IMR-90 (cell line): ENCODE measurements at regions not wholly inside any gene's neighbourhood (a gene's known extent, or its start where the extent isn't known, plus 50 kb on each side); places are given as distances from the start of the nearest gene placed in this dataset.

ENCODE experiments used
- ATAC-seq: fragments of 200-7000 bp; cut with Tn5 transposase; 2 replicates; pipeline ENCODE4 v1.9.1; 2020; ENCODE audit warnings: low read depth, mild to moderate bottlenecking, moderate library complexity
- BruUV-seq: library from RNA; stranded (reverse); fragments of 400-500 nt; replicated peaks from 2 replicates; lab custom pipeline; 2021; lab: Mats Ljungman, UMichigan
- CTCF ChIA-PET: fragments of 300-600 bp; formaldehyde crosslinking; extraction: SDS; loops from one replicate; lab custom pipeline; 2021; ENCODE audit warnings: antibody characterized with exemption; lab: Yijun Ruan, JAX
- POLR2A ChIA-PET: fragments of 300-600 bp; sonication (Branson Sonifier 250); formaldehyde crosslinking; loops from one replicate; lab custom pipeline; 2022; ENCODE audit warnings: antibody characterized with exemption; ENCODE audit not compliant: unreplicated experiment; lab: Charles Lee
- DNase-seq: peaks from one replicate; pipeline ENCODE4 v3.0.0; 2013
- H2AFZ ChIP-seq: replicated peaks from 2 replicates; pipeline ENCODE3; 2013; ENCODE audit warnings: low read length, mild to moderate bottlenecking; ENCODE audit not compliant: poor library complexity
- H2AK5ac ChIP-seq: 2 replicates; pipeline ENCODE4 v1.6.1; 2013; ENCODE audit warnings: low read depth, low read length, inconsistent platforms
- H2AK9ac ChIP-seq: replicated peaks from 2 replicates; pipeline ENCODE3; 2013; ENCODE audit warnings: mild to moderate bottlenecking, low read depth, low read length, moderate library complexity; ENCODE audit not compliant: poor library complexity
- H2BK120ac ChIP-seq: 2 replicates; pipeline ENCODE4 v1.6.1; 2013; ENCODE audit warnings: low read depth, low read length, inconsistent platforms
- H2BK15ac ChIP-seq: 3 replicates; pipeline ENCODE4 v1.6.1; 2013; ENCODE audit warnings: low read depth, low read length, inconsistent platforms
- H2BK20ac ChIP-seq: 2 replicates; pipeline ENCODE4 v1.6.1; 2013; ENCODE audit warnings: low read depth, mild to moderate bottlenecking, inconsistent platforms, low read length, moderate library complexity
- H2BK5ac ChIP-seq: 2 replicates; pipeline ENCODE4 v1.6.1; 2013; ENCODE audit warnings: mild to moderate bottlenecking, low read depth, low read length, inconsistent platforms; ENCODE audit not compliant: poor library complexity, severe bottlenecking
- H3K14ac ChIP-seq: replicated peaks from 2 replicates; pipeline ENCODE4 v1.6.1; 2013; ENCODE audit warnings: low read depth, low read length, inconsistent platforms
- H3K18ac ChIP-seq: 2 replicates; pipeline ENCODE4 v1.6.1; 2013; ENCODE audit warnings: low read depth, low read length, control low read depth
- H3K23ac ChIP-seq: 2 replicates; pipeline ENCODE4 v1.6.1; 2013; ENCODE audit warnings: low read depth, low read length, inconsistent platforms
- H3K27ac ChIP-seq: 2 replicates; pipeline ENCODE4 v1.5.1; 2013; ENCODE audit warnings: mild to moderate bottlenecking, control low read depth, low read length; ENCODE audit not compliant: insufficient read depth
- H3K27me3 ChIP-seq: 2 replicates; pipeline ENCODE4 v1.6.1; 2013; ENCODE audit warnings: low read length; ENCODE audit not compliant: control insufficient read depth, insufficient read depth
- H3K36me3 ChIP-seq: 2 replicates; pipeline ENCODE4 v1.6.1; 2013; ENCODE audit warnings: low read length, mixed read lengths; ENCODE audit not compliant: control insufficient read depth, insufficient read depth
- H3K4ac ChIP-seq: 2 replicates; pipeline ENCODE4 v1.6.1; 2013; ENCODE audit warnings: low read depth, low read length, inconsistent platforms
- H3K4me1 ChIP-seq: 2 replicates; pipeline ENCODE4 v1.6.1; 2013; ENCODE audit warnings: low read length, mixed read lengths; ENCODE audit not compliant: control insufficient read depth, insufficient read depth
- H3K4me2 ChIP-seq: 2 replicates; pipeline ENCODE4 v1.6.1; 2013; ENCODE audit warnings: low read depth, mild to moderate bottlenecking, control low read depth, low read length, moderate library complexity
- H3K4me3 ChIP-seq: 2 replicates; pipeline ENCODE4 v1.5.1; 2013; ENCODE audit warnings: low read depth, mild to moderate bottlenecking, control low read depth, low read length, moderate library complexity; ENCODE audit not compliant: insufficient read depth
- H3K56ac ChIP-seq: 2 replicates; pipeline ENCODE4 v1.6.1; 2013; ENCODE audit warnings: low read length, inconsistent platforms; ENCODE audit not compliant: insufficient read depth; ENCODE audit errors: extremely low read depth
- H3K79me1 ChIP-seq, 2 experiments: 2 replicates each; pipeline ENCODE4 v1.6.1; 2013; ENCODE audit warnings: low read length in 2 of 2, inconsistent platforms in 1 of 2, low read depth in 1 of 2
- H3K9ac ChIP-seq: 2 replicates; pipeline ENCODE4 v1.6.1; 2013; ENCODE audit warnings: low read depth, low read length, control low read depth
- H3K9me1 ChIP-seq: 2 replicates; pipeline ENCODE4 v1.6.1; 2013; ENCODE audit warnings: low read length, inconsistent platforms; ENCODE audit not compliant: insufficient read depth
- H3K9me3 ChIP-seq: 2 replicates; pipeline ENCODE4 v1.6.1; 2013; ENCODE audit warnings: low read length; ENCODE audit not compliant: control insufficient read depth, insufficient read depth
- H4K20me1 ChIP-seq: 2 replicates; pipeline ENCODE4 v1.6.1; 2013; ENCODE audit warnings: low read length, inconsistent platforms; ENCODE audit not compliant: insufficient read depth
- H4K5ac ChIP-seq: 2 replicates; pipeline ENCODE4 v1.6.1; 2013; ENCODE audit warnings: mild to moderate bottlenecking, low read depth, low read length, control low read depth
- H4K8ac ChIP-seq, 2 experiments: 2 replicates each; pipeline ENCODE4 v1.6.1; 2013; ENCODE audit warnings: low read depth in 2 of 2, low read length in 2 of 2, control low read depth in 1 of 2, inconsistent platforms in 1 of 2
- H4K91ac ChIP-seq: 2 replicates; pipeline ENCODE4 v1.6.1; 2013; ENCODE audit warnings: low read depth, low read length, inconsistent platforms; ENCODE audit not compliant: insufficient read depth
- BHLHE40 ChIP-seq: fragments of 150-350 bp; IDR thresholded peaks from 2 replicates; pipeline ENCODE4 v1.6.1; 2016; ENCODE audit warnings: mild to moderate bottlenecking, low read depth, low read length
- RAD21 ChIP-seq: IDR thresholded peaks from 2 replicates; pipeline ENCODE4 v1.6.1; 2012; ENCODE audit warnings: low read length, improper control_type of control experiment
- RCOR1 ChIP-seq: IDR thresholded peaks from 2 replicates; pipeline ENCODE4 v1.6.1; 2012; ENCODE audit warnings: mild to moderate bottlenecking, low read length, improper control_type of control experiment; ENCODE audit not compliant: insufficient replicate concordance
- SMC3 ChIP-seq: fragments of 150-350 bp; IDR thresholded peaks from 2 replicates; pipeline ENCODE4 v1.6.1; 2016; ENCODE audit warnings: low read depth, mild to moderate bottlenecking, antibody characterized with exemption, low read length, moderate library complexity
- WGBS, 2 experiments: methylation state at CpG; one replicate each; pipeline versions ENCODE4 v1.1.5 to v1.1.7; 2013; ENCODE audit warnings: missing lambda C conversion rate in 2 of 2; ENCODE audit not compliant: insufficient read length in 1 of 2; ENCODE audit errors: extremely low coverage in 2 of 2; 5-methylcytosine and 5-hydroxymethylcytosine counted together
- dilution Hi-C: fragments of 300-500 bp; cut with HindIII; formaldehyde crosslinking; loops from one replicate; pipeline ENCODE4 v1.14.3; 2018; ENCODE audit warnings: low sequenced_read_pairs; ENCODE audit not compliant: unreplicated experiment
- in situ Hi-C: fragments of 300-500 bp; cut with MboI; formaldehyde crosslinking; loops from 3 replicates; pipeline ENCODE4 v1.14.3; 2019; ENCODE audit warnings: low sequenced_read_pairs, inconsistent platforms, mixed read lengths
- intact Hi-C: fragments of 100-400 bp; cut with micrococcal nuclease; formaldehyde crosslinking; loops from 2 replicates; pipeline ENCODE4 v1.10.0; 2022

GRCh38 chr12:115386946-115387345, 703.0 kb upstream of the TBX3 start:
- 0 out of 2 replicates have a peak, but pooled peaks cover 1% of the 10 kb centered on the region for H3K4me1 ChIP-seq
- no peak overlapping the region for H4K5ac ChIP-seq
- dilution Hi-C loops = no loop called here
- no peak overlapping the region for H3K9ac ChIP-seq
- no peak overlapping the region for H3K27ac ChIP-seq
- H3K27me3 ChIP-seq = no peaks in the 10 kb centered on the region
- H3K14ac ChIP-seq = no peak overlapping the region
- H3K56ac ChIP-seq = no peak overlapping the region
- H4K8ac ChIP-seq = no peak overlapping the region
- no TSS peak for BruUV-seq
- ATAC-seq (no peak), DNase-seq (no peak)
- no peak overlapping the region for H2AK9ac ChIP-seq
- ChIA-PET CTCF (no interaction called here), POLR2A (no interaction called here)
- no peak overlapping the region for H2BK120ac ChIP-seq
- no peak overlapping the region for H2AK5ac ChIP-seq
- H2BK5ac ChIP-seq = no peak overlapping the region
- no peak for TF ChIP-seq RAD21
- no peak for TF ChIP-seq RCOR1
- TF ChIP-seq SMC3 = no peak
- TF ChIP-seq BHLHE40 = no peak
- no peak overlapping the region for H3K18ac ChIP-seq
- no peak overlapping the region for H2BK20ac ChIP-seq
- H2AFZ ChIP-seq = no peak overlapping the region
- H4K20me1 ChIP-seq = no peaks in the 10 kb centered on the region
- H3K23ac ChIP-seq = no peak overlapping the region
- H3K4me3 ChIP-seq = no peak overlapping the region
- in situ Hi-C loops = no loop called here
- WGBS, 2 experiments = 93 to 100% methylated on average over 1 to 5 of the region's 6 CpGs
- no peaks in the 10 kb centered on the region for H3K36me3 ChIP-seq
- H2BK15ac ChIP-seq = no peak overlapping the region
- H3K4ac ChIP-seq = no peak overlapping the region
- no peaks in the 10 kb centered on the region for H3K9me3 ChIP-seq
- no peak overlapping the region for H3K4me2 ChIP-seq
- intact Hi-C loops = no loop called here
- no peak overlapping the region for H4K91ac ChIP-seq
- no peaks in the 10 kb centered on the region for H3K79me1 ChIP-seq
- peaks cover 5% of the 10 kb centered on the region; the same call in 1 of the 2 replicates for H3K9me1 ChIP-seq
